CD4-positive, alpha-beta T cell treated with Interleukin-12 subunit alpha and Interleukin-12 subunit beta, for 1 hour (primary cell): ENCODE measurements at regions not wholly inside any gene's neighbourhood (a gene's known extent, or its start where the extent isn't known, plus 50 kb on each side); places are given as distances from the start of the nearest gene placed in this dataset.
A peak's percentile ranks its signal among the peaks of the same experiment; 100 is the strongest.

Experiments
- DNase-seq: peaks from one replicate; pipeline ENCODE4 v3.0.0-alpha.2; 2020

DNA sequence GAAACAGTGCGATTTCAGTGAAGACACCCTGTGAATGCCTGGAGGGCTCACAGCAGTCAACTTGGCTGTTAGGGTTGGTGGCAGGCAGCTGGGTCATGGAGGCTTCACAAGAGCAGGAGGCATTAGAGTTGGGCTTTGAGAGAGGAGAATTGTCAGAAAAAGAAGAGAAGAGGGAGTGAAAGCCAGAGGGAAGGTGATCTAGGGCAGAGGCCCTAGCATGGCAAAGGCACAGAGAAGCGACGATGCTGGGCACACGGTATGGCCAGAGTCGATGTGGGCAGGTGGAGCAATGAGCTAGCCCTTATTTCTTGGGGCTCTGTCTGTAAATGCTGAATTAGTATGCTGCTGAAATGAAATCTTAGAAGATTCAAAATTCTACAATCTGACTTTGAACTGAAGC, 52.6 kb upstream of the OLFM4 start:
- no peak for DNase-seq

GRCh38 chr13:52975161-52975560, 53.5 kb upstream of the OLFM4 start:
- DNase-seq, result no peak

GRCh38 chr13:52974711-52975110, 53.9 kb upstream of the OLFM4 start:
- DNase-seq, result no peak

DNA sequence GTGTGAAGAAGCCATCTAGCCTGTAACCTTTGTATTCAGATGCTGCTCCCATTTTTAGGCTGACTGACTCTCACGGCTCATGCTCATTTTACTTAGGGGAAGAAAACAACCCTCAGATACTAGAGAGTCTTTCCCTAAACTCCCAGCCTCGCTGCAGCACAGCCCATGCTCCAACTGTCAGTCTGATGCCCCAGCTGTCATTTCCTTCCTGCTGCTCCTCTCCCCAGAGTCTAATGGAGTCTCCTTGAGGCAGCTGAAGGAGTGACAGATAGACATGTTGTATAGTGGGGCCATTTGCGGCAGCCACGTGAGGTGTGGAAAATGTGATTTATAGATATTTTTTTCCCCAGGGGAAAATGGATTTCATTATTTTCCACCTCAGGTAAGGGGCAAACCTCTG, 59.2 kb upstream of the OLFM4 start:
- DNase-seq, result no peak

- DNase-seq, result peak; percentile 61
Observed at GRCh38 chr13:52968074-52968700, 60.4 kb upstream of the OLFM4 start.

DNA sequence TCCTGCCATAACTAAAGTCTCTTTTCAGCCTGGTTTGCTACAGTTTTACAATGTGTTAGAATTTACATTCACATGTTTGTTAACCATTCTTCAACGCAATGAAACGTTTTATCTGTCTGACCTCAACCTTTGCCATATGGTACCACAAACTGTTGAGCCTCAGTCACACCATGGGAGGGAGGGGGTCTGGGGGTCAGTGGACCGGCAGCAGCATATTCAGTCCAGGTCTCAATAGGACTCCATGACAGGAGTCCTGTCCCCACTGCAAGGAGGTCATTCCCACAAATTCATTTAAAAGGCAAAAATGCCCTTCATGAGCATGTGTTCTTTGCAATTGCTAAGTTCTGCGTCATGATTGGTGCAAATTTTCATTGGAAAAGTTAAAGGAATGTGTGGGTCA, 66.6 kb upstream of the OLFM4 start:
- DNase-seq, result no peak

GRCh38 chr13:52961256-52961910, 67.2 kb upstream of the OLFM4 start:
- DNase-seq, result no peak

DNA sequence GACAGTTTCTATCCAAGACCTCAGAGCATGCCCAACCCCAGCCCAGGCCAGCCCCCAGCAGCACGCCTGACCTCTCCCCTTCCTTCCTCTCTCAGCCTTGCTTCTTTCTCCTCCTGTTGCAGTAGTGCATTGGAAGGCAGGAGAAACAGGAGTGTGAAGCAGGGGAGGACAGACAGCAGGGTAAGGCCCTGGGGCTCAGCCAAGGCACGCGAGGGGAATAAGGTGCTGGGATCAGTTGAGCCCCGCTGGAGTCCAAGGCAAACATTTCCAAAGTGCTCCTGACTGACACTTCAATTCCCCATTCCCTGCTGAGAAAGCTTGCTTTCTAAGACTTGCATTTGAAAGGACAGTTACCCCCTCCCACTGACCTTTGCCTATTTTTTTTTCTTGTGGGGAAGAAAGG, 73.1 kb upstream of the OLFM4 start:
- no peak for DNase-seq

GRCh38 chr13:52954838-52955237, 73.8 kb upstream of the OLFM4 start:
- no peak for DNase-seq

GRCh38 chr13:52950436-52950956, 78.1 kb upstream of the OLFM4 start:
- no peak for DNase-seq

DNA sequence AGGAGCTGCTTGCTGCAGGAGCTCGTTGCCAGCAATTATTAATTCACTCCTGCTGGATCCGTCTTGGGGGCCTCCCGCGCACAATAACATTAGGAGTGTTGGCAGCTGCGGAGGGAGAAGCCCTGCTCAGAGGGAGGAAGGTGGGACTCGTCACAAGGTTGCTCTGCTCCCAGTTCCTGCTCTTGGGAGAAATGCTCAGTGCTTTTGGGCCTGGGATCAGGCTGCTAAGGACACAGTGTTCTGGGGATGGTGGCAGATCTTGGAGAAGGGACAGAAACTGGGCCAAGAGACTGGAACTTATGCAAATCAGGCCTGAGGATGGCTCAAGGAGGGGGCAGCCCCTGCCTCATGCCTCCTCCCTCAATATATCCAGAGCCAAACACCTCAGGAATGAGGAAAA, 78.9 kb upstream of the OLFM4 start:
- DNase-seq, result no peak

GRCh38 chr13:52949044-52949443, 79.6 kb upstream of the OLFM4 start:
- no peak for DNase-seq

GRCh38 chr13:52947921-52948373, 80.7 kb upstream of the OLFM4 start:
- no peak for DNase-seq

- no peak for DNase-seq
Observed at GRCh38 chr13:52945348-52945747, 83.3 kb upstream of the OLFM4 start.

DNA sequence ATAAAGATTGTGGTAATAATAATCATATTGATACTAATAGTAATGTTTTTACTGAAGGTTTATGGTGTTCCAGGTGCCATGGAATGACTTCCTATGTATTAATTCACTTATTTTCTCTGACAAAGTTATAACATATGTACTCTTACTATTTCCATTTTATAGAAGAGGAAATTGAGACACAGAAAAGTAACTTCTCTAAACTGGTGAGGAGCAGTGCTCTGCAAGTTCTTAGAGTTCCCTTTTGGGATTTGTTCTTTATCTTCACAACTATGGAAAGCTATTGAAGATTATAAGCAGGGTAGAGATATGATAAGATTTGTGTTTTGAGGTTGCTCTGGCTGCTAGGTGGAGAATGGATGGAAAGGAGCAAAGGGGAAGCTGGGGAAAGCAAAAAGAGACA, 83.9 kb upstream of the OLFM4 start:
- no peak for DNase-seq

GRCh38 chr13:52938065-52938464, 89.6 kb upstream of the PCDH8 start:
- no peak for DNase-seq

DNA sequence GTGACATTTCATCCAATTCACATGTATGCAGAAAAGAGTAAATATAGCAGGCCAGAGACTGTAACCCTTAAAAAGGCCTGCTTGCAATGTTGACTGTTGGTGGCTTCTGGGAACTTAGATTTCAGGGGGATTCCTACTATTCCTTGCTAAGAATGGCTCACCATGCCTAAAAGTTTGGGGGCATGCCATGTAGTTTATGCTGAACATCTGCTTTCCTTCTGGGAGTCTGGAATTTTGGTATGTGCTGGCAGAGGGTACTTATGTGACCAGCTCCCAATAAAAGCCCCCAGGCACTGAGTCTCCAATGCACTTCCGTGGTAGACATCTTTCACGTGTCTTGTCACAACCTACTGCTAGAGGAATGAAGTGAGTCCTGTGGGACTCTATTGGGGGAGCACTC, 88.4 kb upstream of the PCDH8 start:
- DNase-seq, result no peak

DNA sequence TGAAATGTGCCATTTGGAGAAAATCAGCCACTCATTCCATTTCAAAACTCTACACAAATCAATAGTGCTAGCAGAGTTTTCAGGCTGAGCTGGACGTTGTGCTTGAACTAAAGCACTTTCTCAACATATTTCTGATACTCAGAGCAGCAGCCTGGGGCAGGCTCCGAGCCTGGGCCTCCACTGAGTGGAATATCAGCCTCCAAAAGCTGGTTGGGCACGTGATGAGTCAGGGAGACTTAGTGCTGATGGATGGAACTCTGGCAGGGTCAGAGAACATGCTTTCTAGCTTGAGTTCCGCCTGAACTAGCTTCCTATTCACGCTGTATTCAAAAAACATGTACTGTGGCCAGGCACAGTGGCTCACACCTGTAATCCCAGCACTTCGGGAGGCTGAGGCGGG, 85.8 kb upstream of the PCDH8 start:
- DNase-seq, result no peak

GRCh38 chr13:52933547-52934210, 85.2 kb upstream of the PCDH8 start:
- DNase-seq, result no peak

DNA sequence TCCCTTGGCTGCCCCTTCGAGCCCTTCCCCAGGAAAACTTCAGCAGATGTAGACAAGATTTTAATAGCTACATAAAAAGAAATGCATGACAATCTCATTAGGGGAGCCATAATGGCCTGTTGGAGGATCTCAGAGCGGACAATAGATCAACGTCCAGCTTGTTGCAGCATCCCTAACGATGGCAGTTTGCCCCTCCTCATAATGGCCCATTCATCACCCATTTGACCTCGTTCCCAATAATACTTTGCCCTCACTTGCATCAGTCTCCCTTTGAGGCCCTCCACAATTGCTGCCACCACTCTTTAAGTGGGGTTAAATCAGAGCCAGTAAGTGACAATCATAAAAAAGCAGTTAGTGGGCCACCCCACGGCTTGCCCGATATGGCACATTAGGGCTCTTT, 84.7 kb upstream of the PCDH8 start:
- no peak for DNase-seq

GRCh38 chr13:52932649-52933048, 84.2 kb upstream of the PCDH8 start:
- DNase-seq, result no peak

GRCh38 chr13:52931539-52932431, 83.3 kb upstream of the PCDH8 start:
- no peak for DNase-seq

DNA sequence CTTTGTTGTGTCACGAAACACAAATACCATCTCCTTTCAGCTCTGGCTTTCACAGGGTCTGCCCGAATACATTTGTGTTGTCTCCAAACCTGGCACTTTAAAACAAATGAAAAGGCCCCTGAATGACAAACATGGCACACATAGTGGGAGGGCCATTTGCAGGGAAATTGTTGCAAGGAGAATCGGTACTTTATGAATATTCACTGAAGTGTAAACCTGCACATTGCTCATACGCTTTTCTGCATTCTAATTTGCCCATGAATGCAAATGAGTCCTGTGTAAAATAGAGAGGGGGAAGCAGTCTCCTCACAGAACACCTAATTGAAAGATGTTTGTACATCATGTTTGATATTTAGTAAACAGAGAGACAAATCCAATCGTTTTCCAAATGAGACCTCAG, 82.7 kb upstream of the PCDH8 start:
- DNase-seq, result no peak
